Suprapubic skin (tissue), 3 donors: ENCODE measurements at regions not wholly inside any gene's neighbourhood (a gene's known extent, or its start where the extent isn't known, plus 50 kb on each side); places are given as distances from the start of the nearest gene placed in this dataset.

Experiments
- POLR2AphosphoS5 ChIP-seq, 3 donors: sonication (generic); formaldehyde crosslinking; IDR thresholded peaks; one replicate each; pipeline ENCODE4 v1.6.1; 2017; ENCODE audit warnings: antibody characterized with exemption in 3 of 3
- TF ChIP-seq, protein P1 (sequence below), 2 donors: fragments of 200-600 bp in 1 of 2; fragments of 450-650 bp in 1 of 2; sonication (generic) in 1 of 2; IDR thresholded peaks; one replicate each; pipeline ENCODE4 v1.5.1; 2016 to 2019; ENCODE audit warnings: antibody characterized with exemption in 2 of 2, mild to moderate bottlenecking in 1 of 2, moderate library complexity in 1 of 2

DNA sequence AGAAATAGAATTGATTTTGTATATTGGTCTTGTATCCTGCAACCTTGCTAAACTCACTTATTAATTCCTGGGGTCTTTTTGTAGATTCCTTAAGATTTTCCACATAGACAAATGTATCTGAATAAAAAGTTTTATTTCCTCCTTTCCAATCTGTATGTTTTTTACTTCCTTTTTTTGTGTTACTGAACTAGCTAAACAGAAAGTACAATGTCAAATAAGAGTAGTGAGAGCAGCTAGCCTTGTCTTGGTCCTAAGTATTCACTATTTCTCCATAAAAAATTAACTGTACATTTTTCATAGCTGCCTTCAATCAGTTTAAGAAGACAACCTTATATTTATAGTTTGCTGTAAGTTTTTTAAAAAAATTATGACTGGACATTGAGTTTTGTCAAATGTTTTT lies 74.9 kb downstream of the FASLG start:
- TF ChIP-seq, protein P1, sequence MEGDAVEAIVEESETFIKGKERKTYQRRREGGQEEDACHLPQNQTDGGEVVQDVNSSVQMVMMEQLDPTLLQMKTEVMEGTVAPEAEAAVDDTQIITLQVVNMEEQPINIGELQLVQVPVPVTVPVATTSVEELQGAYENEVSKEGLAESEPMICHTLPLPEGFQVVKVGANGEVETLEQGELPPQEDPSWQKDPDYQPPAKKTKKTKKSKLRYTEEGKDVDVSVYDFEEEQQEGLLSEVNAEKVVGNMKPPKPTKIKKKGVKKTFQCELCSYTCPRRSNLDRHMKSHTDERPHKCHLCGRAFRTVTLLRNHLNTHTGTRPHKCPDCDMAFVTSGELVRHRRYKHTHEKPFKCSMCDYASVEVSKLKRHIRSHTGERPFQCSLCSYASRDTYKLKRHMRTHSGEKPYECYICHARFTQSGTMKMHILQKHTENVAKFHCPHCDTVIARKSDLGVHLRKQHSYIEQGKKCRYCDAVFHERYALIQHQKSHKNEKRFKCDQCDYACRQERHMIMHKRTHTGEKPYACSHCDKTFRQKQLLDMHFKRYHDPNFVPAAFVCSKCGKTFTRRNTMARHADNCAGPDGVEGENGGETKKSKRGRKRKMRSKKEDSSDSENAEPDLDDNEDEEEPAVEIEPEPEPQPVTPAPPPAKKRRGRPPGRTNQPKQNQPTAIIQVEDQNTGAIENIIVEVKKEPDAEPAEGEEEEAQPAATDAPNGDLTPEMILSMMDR (IDR thresholded peaks at IDR 0.05), result no peak
- TF ChIP-seq POLR2AphosphoS5 (IDR thresholded peaks at IDR 0.05), result no peak
